NCI-H128 (cell line): ENCODE measurements at regions not wholly inside any gene's neighbourhood (a gene's known extent, or its start where the extent isn't known, plus 50 kb on each side); places are given as distances from the start of the nearest gene placed in this dataset.

ENCODE experiments used
- DNase-seq: peaks from one replicate; lab custom pipeline; 2025; ENCODE audit not compliant: unreplicated experiment; lab: John Stamatoyannopoulos, UW

DNA sequence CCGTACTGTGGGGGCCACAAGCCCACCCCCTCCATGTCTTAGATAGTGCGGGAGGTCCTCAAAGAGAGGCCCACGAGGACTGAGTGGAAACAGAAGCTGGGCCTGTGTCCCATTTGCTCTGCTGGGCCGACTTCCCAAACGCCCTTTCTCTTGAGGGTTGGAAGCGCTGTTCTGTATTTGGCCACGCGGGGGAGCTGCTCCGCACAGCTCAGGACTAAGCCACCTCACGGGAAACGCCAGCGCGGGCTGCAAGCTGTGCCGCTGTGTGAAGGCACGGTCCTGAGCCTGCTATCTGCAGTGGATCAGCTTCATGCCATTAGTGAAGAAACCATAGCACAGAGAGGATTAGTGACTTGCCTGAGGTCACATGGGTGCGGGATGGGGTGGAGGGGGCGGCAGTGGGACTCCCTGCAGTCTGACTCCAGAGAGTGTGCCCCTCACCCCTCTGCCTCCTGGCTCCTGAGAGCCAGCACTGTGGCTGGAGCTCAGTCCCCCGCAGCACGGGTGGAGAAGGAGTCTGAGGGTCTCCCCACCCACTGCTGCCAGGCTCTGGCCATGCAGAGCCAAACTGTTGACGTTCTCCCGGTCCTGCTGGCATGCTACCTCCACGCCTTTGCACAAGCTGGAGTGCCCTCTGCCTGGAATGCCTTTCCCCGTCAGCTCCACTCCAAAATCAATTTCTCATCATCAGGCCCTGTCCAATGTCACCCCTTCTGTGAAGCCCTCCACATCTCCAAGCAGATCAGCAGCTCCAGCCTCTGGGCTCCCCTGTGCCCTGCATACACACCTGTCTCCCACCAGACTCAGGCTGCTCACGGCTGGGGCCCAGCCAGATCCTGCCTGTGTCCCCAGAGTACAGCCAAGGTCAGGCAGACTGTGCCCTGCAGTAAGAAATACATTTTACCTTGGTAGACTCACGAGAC, 51.5 kb upstream of the LRRC32 start:
- peak; percentile 67 for DNase-seq

DNA sequence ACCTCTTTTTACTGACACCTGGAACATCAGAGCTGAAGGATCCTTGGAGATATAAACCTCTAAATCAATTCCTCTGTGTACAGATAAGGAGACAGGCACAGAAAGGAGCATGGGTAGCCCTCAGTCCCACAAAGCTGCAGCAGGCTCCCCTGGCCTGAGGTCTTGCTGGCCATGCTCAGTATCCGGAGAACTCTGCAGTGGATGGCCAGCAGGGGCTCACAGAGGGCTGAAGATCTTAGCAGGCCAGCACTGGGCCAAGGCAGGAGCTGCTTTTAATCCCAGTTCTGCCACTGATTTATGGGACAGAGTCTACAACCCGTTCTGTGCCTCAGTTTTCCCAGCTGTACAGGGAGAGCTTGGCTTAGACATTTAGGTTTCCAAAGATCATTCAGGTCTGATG, 52.6 kb upstream of the LRRC32 start:
- DNase-seq, result no peak

DNA sequence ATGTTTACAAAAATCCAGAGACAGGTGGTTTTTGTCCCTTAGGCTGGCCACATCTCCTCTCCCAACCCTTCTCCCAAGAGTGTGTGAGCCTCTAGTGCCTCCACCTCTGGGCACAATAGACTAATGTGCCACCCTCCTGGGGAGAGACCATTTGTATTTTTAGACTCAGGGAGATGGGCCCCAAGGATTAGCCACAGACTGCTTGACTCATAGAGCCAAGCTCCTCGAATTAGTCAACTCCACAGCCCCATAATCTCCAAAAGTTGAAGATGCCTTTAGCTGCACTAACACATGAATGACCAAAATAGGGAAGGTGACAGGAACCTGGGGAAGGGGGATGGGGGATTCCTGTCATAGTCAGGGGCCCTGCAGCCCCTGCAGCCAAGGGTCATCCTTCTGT, 53.0 kb upstream of the LRRC32 start:
- DNase-seq, result no peak

DNA sequence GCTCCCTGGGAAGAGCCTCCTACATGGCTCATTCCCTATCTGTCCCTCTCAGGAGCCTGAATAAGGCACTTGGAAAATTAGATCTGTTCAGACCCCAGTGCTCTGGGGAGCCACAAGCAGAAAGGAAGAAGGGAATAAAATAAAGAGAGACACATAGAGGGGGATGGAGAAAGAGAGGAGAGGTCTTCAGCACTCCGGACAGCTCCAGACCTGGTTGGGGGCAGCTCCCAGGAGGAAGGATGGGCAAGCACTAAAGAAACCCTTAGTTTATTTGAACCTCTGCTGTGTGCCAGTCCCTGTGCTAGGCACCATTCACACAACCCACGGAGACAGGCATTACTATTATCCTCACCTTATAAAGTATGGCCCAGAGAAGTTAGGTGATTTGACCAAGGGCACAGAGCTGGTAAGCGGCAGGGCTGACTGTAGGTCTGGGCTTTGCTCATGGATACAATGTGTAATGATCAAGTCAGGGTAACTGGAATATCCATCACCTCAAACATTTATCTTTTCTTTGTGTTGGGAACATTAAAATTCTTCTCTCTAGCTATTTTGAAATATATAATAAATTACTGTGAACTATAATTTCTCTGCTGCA, 53.7 kb upstream of the LRRC32 start:
- no peak for DNase-seq

DNA sequence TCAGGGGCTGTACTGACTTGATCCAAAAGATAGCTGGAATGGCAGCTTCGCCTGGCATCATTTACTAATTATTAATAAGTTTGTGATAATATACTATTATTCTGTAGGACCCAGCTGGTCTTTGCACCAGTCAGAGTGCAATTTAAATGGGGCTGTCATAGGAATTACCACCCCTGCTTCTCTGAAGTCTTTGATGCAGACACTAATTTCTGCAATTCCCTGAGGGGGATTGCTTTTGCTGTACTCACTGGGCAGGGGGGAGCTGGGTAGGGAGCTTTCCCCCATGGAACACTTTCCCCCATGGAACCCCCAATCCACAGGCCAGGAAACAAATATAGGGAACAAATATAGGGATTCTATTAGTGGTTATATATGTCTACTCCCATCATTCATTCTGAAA, 54.9 kb upstream of the TSKU start:
- DNase-seq, result no peak

DNA sequence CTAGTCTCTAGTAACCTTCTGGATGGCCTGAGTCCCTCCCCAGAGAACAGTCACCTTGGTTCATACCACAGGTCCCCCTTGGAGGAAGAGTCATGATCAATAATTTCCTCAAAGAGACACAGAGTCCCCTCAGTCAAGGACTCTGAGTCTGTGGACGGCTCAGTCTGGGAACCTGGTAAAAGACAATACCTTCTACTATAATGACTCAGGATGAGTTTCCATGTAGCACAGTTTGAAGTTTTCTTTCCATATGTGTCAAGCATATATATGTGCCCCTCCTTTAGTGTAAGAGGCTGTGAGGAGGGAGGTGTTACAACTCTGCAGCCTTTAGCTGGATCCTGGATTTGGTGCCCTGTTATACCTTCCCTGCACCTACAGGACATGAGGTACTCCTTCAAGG, 54.4 kb upstream of the TSKU start:
- no peak for DNase-seq

DNA sequence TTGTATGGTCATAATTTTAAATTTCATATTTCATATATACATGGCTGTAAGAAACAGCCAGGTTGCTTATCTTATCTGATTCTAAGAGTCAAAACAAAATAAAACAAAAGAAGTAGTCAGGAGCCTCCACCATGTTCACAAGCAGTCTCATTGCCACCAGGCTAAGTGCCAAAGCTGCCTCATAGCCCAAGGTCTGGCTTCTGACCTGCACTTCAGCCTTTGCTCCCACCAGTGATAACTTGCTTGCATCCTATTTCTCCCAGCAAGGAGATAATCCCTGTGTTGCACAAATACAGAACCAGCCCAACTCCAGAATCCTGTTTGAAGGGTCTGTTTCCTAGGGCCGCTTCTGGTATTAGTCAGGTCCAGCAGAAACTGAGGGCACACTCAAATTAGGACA, 53.9 kb upstream of the TSKU start:
- no peak for DNase-seq

DNA sequence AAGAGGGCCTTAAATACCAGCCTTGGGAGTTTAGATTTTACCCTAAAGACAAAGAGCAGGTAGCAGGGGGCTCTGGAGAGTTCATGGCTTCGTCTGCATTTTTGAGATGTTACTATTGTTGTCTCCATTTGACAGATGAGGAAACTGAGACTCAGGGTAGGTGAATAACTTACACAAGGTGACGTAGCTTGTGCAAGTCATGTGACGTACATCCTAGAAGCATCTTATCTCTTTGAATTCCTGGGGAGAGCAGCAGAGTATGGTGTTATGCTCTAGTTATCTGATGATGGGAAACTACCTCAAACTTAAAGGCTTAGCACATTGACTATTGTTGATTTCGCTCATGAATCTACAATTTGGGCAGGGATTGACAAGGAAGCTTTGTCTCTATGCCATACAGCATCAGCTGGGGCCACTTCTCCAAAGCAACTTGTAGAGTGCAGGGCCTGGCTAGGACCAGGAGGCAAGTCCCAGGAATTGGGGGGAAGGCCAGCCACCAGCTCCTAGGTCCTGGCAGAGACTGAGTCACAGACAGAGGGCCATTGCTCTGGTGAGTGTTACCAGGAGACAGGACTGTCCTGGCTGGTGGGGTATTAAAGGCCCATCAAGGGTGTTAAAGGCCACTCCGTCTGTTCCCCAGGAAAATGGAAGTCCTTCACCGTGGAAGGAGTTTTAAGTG, 52.1 kb upstream of the TSKU start:
- no peak for DNase-seq

DNA sequence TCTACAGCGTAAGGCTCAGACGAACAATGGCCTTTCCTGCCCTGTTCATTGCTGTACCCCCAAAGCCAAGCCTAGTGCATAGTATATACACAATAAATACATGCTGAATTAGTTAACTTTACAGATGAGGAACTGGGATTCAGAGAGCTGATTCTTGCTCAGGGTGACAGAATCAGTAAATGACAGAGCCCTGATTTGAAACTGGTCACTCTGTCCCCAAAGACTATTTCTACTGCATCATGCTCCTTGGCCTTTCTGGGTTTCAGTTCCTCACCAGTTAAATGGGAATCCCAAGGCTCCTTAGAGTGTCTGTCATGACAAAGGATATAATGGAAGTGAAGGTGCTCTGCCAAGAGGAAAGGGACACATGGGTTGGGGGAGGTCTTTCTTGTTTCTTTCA, 50.5 kb upstream of the TSKU start:
- DNase-seq, result no peak
